ENCODE measurements at regions not wholly inside any gene's neighbourhood (a gene's known extent, or its start where the extent isn't known, plus 50 kb on each side); places are given as distances from the start of the nearest gene placed in this dataset.
"Not testable (repeated sequence)": the region's sequence is repeated elsewhere in the genome, so short reads cannot be mapped to it uniquely, and the experiment has no call there.

DNA sequence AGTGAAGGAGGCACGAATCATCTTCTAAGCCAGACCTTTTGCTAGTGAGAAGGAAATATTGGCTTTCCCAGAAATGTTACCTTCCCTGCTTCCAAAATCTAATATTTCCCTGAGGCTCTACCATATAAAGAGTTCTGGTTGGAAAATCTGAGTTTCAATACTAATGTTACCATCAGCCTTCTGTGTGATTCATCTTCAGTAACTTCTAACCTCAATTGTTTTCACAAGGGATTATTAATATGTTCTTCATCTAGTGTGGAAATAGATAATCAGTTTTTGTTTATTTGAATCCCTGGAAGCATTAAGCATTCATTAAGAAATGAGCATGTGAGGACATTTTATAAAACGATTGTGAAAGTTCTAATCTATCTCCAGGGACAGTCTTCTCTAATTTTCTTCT, 720.9 kb downstream of the AACS start:
- no peak for DNase-seq (ENCODE audit: low read depth)

DNA sequence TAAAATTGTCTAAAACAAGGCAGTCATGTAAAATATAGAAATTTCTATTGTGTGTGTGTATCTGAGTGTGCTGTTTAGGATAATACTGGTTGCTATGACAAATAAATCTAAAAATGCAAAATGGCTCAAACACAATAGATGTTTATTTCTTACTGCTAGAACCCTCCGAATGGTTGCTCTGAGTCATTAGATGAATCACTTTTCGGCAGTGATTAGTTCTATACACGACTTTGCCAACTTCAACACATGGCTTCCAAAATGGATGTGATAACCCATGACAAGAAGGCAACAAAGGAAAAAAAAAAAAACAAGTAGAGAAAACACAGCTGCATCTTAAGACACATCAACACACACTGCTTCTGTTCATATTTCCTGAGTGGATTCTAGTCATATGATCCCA, 729.2 kb downstream of the AACS start:
- DNase-seq (ENCODE audit: low read depth): no peak

GRCh38 chr12:125797421-125798175, 732.4 kb downstream of the AACS start:
- DNase-seq (ENCODE audit: low read depth): no peak

GRCh38 chr12:125804660-125805059, 739.4 kb downstream of the AACS start:
- no peak for DNase-seq (ENCODE audit: low read depth)

DNA sequence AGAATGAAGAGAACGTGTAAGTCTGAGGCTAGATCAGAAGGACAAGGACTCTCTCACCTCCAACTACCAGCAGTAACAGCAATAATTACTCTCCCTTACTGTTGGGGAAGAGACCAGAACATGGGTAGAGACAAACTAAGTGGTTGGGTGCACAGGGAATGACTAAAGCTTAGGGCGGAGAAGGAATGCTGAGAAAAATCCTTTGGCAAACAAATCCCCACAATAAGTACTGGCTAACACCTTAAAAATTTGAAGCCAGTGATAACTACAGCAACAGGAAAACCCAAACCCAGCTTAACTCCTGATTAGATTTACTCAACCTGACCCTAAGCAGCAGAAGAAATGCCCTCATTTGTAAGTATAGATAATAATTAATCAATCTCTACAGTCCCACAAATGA, 759.0 kb downstream of the AACS start:
- no peak for DNase-seq (ENCODE audit: low read depth)

GRCh38 chr12:125835852-125836251, 770.6 kb downstream of the AACS start:
- DNase-seq (ENCODE audit: low read depth): no peak

DNA sequence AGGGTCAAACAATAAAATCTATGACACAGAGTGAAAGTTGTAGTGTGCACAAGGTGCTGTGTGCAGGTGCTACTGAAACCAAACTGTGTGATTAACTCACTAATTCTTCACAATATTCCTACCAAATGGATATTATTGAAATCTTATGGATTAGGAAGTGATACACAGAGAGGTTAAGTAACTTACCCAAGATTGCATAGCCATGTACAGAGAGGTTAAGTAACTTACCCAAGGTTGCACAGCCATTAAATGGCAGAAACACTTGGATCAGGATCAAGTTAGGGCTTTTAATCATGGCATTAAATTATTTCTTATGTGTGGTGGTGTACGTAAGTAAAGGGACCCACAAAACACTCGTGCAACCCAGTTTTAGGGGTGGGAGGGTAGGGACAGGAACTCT, 771.4 kb downstream of the AACS start:
- DNase-seq (ENCODE audit: low read depth): no peak

DNA sequence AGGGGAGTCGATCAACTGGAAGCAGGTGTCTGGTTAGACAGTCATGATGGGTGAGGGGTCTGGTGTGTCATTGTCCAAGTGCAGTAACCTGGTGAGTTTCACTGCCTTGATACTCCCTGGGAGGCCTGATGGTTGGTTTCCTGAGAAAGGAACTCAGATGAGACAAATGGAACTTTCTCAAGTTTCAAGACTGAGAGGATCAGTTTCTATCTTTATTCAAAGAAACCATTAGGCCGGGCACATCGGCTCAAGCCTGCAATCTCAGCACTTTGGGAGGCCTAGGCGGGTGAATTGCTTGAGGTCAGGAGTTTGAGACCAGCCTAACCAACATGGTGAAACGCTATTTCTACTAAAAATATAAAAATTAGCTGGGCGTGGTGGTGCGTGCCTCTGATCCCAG, 776.1 kb downstream of the AACS start:
- DNase-seq (ENCODE audit: low read depth): no peak

DNA sequence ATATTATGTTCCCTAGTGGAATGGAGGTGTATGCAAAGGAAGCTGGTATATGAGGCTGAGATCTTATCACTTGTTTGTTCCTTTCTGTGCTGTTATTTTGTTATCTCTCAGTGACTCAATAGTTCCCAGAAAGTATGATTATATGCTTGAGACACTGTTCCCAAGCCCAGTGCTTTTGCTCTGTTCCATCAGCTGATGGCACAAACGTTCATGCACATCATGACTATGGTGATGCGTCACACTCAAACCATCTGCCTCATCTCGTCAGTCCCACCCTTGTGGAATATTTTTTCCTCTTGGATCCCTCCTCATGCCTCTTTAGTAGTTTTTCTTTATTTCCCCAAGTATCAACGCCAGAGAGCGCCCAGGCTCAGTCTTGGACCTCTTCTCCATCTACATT, 786.9 kb downstream of the AACS start:
- no peak for DNase-seq (ENCODE audit: low read depth)

GRCh38 chr12:125852679-125853078, 787.4 kb downstream of the AACS start:
- DNase-seq (ENCODE audit: low read depth): no peak

DNA sequence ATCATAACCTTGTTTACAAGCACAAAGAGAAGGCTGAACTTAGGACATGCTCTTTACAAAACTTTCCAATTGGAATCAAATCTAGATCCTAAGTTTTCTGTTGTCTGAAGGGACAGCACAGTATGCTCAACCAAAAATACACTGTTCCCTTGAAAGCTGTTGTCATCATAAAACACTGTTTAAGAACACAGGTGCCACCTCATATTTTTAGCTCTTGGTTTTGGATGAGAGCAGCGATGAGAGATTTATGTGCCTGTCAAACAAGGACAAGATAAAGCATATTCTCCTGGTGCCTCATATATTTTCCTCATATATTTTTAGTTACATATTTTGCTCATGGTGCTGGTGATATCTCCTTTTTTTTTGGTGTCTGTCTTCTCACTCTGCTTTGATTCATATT, 788.4 kb downstream of the AACS start:
- DNase-seq (ENCODE audit: low read depth): no peak

- no peak for DNase-seq (ENCODE audit: low read depth)
These were observed 791.1 kb downstream of the AACS start for GRCh38 chr12:125856366-125856765.

DNA sequence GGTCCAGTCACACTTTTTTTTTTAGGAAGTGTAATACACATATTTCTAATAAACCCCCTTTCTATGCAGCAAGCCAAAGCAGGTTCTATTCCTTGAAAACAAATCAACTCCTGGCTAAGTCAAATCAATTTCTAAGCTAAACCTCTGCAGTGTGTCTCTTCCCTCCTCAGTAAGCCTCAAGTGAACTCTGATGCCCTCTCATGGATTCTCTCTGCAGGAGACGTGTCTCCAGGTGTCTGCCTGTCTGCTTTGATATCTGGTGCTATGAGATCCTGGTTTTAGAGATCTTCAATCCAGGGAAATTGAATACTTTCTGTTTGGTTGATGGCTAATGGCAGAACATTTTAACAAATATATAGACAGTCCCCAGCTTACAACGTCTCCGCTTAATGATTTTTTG, 791.7 kb downstream of the AACS start:
- DNase-seq (ENCODE audit: low read depth): no peak

DNA sequence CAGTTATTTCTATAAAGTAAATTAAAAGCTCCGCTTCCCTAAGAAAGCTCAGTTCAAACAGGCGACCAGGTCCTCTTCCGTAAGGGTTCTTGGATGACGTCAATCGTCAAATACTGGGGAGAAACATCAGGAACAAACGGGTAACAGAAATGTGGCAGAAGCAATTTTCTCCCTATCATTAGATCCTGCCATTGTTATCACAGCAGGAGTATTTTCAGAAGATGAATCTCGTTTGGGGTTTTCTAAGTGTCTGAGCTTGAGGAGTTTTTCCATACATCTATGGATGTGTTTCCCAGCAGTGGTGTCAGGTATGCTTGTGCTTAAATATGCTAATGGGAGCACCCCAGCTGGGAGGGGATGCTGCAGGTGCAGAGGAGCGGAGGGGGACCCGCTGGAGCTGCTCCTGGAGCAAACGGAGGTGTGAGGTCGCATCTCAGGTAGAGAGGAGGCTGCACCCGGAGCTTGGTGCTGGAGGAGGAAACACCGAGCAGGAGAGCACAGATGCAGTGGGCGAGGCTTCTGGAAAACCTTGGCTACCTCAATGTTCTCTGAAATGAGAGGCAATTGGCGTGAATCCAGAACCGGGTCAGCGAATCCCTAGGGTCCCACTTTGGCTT, 795.5 kb downstream of the AACS start:
- DNase-seq (ENCODE audit: low read depth): no peak

DNA sequence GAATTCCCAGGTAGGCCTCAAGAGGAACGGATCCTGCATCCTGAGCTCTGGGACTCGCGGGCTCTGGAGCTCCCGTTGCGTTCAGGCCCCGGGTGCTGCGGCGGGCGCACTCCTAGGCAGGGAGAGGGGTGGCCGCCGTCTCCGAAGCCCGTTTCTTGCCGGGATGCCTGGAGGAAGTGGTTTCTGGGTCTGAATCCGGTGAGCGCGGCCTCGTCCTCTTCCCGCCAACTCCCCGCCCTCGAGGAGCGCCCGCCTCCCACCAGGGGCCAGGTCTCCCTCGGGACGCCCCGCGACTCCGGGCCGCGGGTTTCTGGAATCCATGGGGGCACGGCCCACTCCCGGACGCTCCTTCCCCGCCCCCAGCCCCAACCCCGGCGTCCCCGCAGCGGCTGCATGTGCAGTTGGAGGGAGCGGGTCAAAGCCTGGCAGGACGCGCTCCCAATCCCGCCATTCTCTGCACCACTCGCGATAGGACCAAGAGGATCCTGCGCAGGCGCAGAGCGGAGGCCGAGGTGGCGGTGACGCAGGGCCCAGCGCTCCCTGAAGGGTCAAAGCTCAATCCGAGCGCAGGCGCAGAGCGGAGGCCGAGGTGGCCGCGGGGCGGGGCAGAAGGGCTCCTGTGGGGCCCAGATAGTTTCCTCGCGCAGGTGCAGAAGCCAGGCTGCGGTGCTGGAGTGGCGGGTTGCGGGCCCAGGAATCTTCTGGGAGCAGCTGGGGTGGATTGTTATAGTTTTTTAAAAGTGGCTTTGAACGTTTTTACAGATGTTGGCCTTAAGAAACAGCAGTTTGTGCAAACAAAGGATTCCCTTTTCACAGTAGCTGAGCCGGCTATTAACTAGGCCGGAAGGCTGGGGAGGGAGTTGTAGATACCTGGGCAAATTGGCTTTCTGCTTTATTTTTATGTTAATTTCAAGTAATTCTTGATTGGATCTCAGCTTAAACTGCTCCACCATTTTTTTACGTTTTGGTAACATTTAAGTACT, 796.4 kb downstream of the AACS start:
- no peak for DNase-seq (ENCODE audit: low read depth)

DNA sequence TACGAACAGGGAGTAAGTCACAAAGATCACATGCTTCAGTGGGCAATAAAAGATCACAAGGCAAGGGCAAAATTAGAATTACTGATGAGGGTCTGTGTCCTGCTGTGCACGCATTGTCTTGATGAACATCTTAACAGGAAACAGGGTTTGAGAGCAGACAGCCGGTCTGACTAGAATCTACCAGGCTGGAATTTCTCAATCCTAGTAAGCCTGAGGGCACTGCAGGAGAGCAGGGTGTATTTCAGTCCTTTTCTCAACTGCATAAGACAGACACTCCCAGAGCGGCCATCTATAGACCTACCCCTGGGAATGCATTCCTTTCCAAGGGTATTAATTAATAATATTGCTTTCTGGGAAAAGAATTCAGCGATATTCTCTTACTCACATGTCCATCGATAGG, 800.0 kb downstream of the AACS start:
- not testable (repeated sequence) for DNase-seq (ENCODE audit: low read depth)

GRCh38 chr12:125871811-125872594, 806.8 kb downstream of the AACS start:
- DNase-seq (ENCODE audit: low read depth): no peak

DNA sequence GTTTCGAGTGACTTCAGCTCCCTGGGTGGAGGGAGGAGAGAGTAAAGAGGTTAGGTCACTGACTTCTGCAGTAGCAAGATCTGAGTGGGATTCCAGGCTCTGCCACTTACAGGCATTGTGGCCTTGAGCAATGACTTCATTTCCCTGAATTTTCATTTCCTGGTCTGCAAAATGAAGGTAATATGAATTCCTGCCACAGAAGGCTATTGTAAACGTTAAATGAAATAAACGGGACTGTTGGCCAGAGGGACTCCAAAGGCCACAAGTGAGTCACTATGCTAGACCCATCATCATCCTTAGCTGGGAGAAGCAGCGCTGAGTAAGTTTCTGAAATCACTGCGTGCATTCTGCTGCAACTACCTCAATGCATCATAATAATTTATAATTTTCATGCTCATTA, 807.8 kb downstream of the AACS start:
- no peak for DNase-seq (ENCODE audit: low read depth)

DNA sequence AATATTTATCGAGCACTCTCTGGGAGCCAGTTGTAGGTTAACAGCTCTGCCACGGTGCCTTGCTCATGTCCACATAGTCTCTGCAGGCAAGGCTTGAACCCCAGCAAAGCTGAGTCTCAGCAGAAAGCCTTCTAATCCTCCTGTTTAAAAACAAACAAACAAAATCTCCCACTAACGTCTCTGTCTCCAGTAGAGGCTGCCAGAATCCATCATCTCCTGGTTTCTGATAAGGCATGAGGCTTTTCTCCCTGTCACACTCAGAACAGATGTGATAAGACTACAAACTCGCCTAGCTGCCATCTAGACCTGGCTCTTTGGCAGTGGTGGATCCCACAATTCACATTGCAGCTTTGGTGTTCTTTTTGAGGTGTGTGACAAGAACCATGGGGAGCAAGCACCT, 813.2 kb downstream of the AACS start:
- DNase-seq (ENCODE audit: low read depth): no peak

GRCh38 chr12:125882141-125882540, 816.9 kb downstream of the AACS start:
- DNase-seq (ENCODE audit: low read depth): no peak

GRCh38 chr12:125888921-125889320, 823.7 kb downstream of the AACS start:
- no peak for DNase-seq (ENCODE audit: low read depth)

GRCh38 chr12:125889742-125890141, 824.5 kb downstream of the AACS start:
- no peak for DNase-seq (ENCODE audit: low read depth)
